Fibroblast of the aortic adventitia (primary cell): ENCODE measurements at regions not wholly inside any gene's neighbourhood (a gene's known extent, or its start where the extent isn't known, plus 50 kb on each side); places are given as distances from the start of the nearest gene placed in this dataset.

ENCODE experiments used
- DNase-seq: peaks from one replicate; pipeline ENCODE4 v3.0.0-alpha.2; 2010; ENCODE audit warnings: low read depth
- H3K4me3 ChIP-seq: 2 replicates; pipeline ENCODE4 v1.5.1; 2011; ENCODE audit warnings: low read depth, mild to moderate bottlenecking, control low read depth, low read length, moderate library complexity
- CTCF ChIP-seq: IDR thresholded peaks from 2 replicates; pipeline ENCODE4 v1.5.1; 2011; ENCODE audit warnings: mild to moderate bottlenecking, low read length, control low read depth, inconsistent platforms; ENCODE audit not compliant: insufficient read depth

- H3K4me3 ChIP-seq, result no peak overlapping the region
- TF ChIP-seq CTCF, result no peak
- no peak for DNase-seq
These were observed 378.9 kb downstream of the SMARCA1 start for GRCh38 chrX:129144172-129145038.

- no peak for TF ChIP-seq CTCF
- H3K4me3 ChIP-seq, result no peak overlapping the region
- no peak for DNase-seq
These were observed 383.3 kb downstream of the SMARCA1 start for GRCh38 chrX:129139837-129140598.

- no peak overlapping the region for H3K4me3 ChIP-seq
- no peak for DNase-seq
- no peak for TF ChIP-seq CTCF
These were observed 398.0 kb downstream of the SMARCA1 start for GRCh38 chrX:129125122-129125914.

GRCh38 chrX:129123795-129124194 is 399.5 kb downstream of the SMARCA1 start:
- TF ChIP-seq CTCF, result no peak
- DNase-seq, result no peak
- H3K4me3 ChIP-seq, result no peak overlapping the region

GRCh38 chrX:129116676-129117470 is 406.4 kb downstream of the SMARCA1 start:
- no peak for DNase-seq
- TF ChIP-seq CTCF, result no peak
- H3K4me3 ChIP-seq, result no peak overlapping the region

GRCh38 chrX:129115935-129116334 is 407.4 kb downstream of the SMARCA1 start:
- DNase-seq, result no peak
- no peak overlapping the region for H3K4me3 ChIP-seq
- no peak for TF ChIP-seq CTCF
